Pulmonary artery endothelial cell (primary cell): ENCODE measurements at regions not wholly inside any gene's neighbourhood (a gene's known extent, or its start where the extent isn't known, plus 50 kb on each side); places are given as distances from the start of the nearest gene placed in this dataset.
"Not testable (repeated sequence)": the region's sequence is repeated elsewhere in the genome, so short reads cannot be mapped to it uniquely, and the experiment has no call there.

Experiments used
- DNase-seq: peaks from one replicate; pipeline ENCODE4 v3.0.0-alpha.2; 2011; ENCODE audit warnings: low read depth, low spot score

DNA sequence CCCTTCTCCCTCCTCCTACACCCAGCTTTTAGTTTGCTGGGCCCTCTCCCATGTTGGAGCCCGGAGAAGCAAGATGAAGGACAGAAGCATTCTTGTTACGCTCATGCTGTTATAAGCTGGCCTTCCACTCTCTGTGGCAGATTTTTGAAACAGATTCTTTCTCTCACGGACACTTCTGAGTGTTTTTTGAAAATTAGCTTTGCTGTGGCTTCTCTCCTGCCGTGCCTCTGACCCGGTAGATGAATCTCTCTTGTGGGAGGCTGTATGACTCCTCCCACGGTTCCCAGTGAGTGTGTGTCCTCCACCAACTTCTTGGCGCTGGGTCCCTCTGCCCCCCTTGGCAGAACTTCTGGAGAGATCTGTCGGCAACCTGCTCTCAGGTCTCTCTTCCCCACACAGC lies 269.3 kb upstream of the MYT1L start:
- no peak for DNase-seq

DNA sequence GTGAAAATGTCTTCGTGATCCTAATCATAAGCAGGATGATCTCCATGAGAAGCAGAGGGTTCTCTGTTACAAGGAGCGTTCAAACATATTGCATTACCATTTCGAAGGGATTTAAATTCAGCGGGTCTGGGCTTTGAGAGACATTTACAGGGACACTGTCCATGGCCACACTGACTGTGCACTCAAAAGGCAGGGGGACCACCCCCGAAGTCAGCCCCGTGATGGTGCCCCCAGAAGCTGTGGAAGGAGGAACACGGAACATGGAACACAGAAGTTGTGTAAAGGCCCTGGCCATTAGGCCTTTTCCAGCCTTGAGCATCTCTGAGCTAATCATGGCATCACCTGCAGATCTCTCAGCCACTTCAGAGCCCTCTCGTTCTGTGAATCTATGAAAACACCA lies 268.4 kb upstream of the MYT1L start:
- DNase-seq, result no peak

DNA sequence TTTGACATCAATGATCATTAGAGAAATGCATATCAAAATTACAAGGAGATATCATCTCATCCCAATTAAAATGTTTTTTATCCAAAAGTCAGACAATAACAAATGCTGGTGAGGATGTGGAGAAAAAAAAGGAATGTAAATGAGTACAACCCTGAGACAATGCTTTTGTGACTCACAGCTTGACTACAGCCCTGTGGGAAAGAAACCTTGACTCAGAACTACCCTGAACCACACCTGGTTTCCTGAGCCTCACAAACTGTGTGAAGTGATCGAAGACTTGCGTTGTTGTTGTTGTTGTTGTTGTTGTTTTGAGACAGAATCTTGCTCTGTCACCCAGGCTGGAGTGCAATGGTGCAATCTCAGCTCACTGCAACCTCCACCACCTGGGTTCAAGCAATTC lies 266.6 kb upstream of the MYT1L start:
- DNase-seq, result no peak

DNA sequence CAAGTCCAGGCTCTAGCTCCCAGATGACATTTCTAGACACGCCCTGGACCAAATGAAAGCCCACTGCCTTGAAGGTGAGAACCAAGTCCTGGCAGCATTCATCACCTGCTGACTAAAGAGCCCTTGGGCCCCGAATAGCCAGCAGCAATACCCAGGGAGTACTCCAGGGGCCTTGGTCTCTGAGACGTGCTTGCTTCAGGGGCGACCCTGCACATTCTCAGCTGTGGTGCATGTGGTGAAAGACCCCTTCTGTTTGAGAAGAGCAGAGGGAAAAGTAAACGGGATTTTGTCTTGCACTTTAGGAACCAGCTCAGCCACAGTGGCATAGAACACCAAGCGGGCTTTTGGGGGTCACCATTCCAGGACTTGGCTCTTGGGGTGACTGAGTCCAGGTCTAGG lies 260.5 kb upstream of the MYT1L start:
- no peak for DNase-seq

DNA sequence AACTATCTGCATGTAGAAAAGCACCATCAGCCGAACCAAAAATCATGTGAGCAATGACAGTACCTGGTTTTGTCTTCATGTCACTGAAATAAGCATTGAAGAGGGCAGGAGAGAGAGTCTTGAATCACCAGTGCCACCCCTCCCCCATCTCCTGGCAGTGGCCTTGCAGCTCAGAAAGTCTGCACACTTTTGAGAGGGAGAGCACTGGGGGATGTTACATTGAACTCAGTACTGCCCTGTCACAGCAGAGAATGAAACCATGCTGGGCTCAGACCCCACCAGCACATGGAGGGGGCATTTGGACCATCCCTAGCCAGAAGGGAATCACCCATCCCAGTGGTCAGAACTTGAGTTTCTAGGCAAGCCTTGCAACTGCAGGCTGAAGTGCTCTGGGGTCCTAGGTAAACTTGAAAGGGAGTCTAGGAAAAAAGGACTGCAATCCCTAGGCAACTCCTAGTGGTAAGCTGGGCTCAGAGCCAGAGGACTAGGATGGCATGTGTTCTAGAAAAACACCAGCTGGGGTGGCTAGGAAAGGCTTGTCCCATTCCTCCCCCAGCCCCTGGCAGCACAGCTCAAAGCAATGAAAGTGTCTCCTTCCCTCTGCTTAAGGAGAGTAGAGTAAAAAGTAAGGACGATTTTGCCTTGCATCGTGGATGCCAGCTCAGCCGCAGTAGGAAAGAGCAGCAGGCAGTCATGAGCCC lies 259.9 kb upstream of the MYT1L start:
- DNase-seq, result no peak

DNA sequence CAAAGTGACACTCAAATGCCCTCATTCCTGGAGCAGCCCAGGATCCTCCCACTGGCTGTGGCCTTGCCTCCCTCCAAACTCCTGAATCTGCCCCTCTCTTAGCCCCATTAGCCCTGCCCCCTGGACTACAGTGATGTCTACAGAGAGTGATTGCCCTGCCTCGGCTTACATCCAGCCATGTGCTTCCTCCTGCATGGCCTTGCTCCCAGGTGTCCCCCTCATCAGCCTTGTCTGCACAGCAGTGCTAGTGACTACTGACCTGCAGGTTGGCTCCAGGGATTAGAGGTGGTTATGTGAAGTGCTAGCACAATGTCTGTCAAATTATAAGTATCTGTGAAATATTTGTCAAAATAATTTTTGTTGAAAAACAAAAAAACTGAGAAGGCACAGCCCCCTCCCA lies 259.1 kb upstream of the MYT1L start:
- no peak for DNase-seq

DNA sequence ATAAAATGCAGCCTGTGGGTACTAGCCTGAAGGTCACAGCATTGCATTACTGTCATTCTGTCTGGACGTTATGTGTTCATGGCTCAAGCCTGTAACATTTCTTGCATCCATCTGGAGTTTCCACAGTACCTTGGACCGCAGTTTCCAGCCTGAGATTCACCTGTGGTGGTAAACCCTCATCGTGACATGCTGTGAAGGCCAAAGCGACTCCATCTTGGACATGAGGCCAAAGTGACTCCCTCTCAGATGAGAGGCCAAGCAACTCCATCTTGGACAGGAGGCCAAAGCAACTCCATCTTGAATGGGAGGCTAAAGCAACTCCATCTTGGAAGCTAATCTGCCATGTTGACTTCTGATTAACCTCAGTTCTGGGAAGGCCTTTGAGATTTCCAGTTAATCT lies 257.7 kb upstream of the MYT1L start:
- DNase-seq, result no peak

DNA sequence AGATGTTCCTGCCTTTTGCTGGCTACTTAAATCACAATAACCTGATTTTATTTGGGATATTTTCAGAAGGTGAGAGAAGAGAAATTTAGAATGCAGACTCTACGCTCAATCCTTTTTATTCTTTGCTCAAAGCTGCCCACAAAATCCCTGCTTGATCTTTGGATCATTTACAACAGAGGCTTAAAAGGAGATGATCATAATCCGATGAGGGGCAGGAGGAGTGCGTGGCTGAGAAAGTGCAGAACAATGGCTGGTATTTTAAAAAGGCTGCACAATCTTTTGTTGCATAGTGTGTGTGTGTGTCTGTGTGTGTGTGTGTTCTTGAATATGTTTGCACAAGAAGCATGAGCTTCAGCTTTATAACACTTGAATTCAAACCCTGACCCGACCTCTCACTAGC lies 256.3 kb upstream of the MYT1L start:
- DNase-seq, result no peak

DNA sequence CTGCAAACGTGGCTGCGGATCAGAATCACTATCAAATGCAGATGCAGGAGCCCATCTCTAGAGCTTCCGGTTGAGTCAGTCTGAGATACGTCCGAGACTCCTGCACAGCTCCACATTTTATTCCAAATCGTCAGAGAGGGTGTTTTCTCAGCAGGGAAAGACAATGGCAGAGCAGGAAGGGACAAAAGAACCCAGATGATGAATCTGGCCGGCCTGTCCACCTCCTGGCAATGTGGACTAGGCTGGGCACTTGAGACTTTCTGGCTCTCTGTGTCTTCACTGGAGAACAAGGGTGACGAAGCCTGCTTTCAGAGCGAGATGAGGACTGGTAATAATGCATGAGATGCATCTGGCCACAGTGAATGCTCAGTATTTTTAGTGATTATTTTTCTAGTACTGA lies 255.9 kb upstream of the MYT1L start:
- no peak for DNase-seq

DNA sequence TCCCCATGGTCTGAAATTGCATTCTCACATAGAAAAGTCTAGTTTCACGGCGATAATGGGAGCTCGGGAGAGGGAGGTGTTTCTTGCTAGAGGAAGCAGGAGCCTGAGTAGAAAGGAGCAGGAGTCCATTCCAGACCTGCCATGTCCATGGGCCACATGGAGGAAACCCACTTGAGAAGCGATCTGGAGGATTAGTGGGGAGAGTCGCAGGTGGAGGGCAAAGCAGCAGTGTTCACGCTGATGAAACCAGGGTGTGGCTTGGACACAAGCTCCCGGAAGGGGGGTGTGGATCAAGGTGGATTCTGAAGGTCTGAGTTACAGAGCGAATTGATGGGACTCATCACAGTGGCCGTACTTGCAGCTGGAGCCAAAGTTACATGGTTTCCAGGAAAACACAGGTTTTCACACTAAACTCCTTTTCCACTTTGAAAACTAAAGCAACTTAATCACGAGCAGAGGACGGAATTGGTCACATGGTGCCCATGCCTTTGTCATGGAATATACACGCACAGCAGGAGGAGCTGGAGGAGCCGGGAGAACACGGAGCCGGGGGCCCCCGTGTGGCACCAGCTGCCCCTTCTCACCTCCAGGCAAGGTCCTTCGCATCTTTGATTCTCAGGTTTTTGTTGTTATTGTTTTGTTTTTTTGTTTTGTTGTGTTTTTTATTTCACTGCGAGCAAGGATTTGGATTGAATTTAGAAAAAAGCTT lies 255.1 kb upstream of the MYT1L start:
- DNase-seq, result no peak

DNA sequence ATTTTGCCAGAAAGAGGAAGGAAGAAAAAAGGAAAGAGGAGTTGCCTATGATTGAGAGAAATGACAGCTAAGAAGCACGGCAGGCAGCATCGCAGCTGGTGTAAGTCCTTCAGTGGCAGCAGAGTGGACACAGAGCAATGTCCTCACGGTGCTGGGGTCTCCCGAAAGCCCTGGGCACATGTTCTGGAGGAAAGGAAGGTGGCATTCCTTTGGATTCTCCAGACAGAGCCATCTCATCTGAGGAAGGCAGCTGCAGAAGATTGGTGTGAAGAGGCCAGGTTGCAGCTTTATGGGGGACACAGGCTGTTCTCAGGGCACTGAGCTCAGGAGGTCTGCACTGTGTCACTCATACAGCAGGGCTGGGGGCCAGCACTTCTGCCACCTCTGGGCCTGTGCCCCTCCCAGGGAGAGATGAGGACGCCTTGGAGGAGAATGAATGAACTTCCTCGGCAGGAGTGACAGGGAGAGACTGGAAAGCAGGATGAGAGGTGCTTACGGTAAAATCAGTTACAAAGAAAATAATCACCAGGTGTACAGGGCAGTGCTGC lies 252.0 kb upstream of the MYT1L start:
- no peak for DNase-seq

DNA sequence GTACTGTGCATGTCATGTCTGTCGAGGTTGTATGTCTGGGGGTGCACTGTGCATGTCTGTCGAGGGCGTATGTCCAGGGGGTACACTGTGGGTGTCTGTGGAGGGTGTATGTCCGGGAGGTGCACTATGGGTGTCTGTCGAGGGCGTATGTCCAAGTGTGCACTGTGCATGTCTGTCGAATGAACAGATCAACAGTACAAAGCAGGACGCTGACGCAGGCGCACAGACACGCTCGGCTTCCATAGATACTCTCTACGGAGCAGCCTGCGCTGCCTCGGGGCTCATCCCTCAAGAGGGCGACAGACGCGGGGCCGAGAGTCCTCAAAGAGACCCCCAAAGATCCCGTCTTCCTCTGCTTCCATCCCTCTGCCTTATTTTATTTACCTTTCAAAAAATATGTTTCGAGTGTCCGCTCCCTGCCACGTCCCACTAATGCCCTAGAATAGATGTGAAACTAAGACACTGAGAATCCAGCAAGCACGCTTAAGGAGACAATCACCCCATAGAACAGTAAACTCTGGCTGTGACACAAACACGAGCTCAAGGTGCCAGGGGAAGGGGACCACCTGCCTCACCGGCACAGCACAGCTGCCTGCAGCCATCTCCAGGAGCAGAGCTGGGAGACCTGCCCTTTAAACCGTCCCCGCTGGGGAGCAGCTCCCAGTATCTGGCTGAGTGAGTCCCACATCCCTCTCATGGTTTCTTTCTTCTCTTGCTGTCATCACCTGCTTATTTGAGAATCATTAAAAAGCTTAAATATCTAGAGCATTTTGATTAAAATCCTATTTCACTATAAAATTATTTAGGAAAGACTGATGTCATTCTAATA lies 250.5 kb upstream of the MYT1L start:
- no peak for DNase-seq

DNA sequence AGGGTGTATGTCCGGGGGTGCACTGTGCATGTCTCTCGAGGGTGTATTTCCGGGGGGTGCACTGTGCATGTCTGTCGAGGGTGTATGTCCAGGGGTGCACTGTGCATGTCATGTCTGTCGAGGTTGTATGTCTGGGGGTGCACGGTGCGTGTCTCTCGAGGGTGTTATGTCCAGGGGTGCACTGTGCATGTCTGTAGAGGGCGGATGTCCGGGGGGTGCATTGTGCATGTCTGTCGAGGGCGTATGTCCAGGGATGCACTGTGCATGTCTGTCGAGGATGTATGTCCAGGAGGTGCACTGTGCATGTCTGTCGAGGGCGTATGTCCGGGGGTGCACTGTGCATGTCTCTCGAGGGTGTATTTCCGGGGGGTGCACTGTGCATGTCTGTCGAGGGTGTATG lies 249.8 kb upstream of the MYT1L start:
- DNase-seq, result not testable (repeated sequence)

DNA sequence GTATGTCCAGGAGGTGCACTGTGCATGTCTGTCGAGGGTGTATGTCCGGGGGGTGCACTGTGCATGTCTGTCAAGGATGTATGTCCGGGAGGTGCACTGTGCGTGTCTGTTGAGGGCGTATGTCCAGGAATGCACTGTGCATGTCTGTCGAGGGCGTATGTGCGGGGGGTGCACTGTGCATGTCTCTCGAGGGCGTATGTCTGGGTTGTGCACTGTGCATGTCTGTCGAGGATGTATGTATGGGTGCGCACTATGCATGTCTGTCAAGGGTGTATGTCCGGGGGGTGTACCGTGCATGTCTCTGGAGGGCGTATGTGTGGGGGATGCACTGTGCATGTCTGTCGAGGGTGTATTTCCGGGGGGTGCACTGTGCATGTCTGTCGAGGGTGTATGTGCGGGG lies 249.3 kb upstream of the MYT1L start:
- DNase-seq, result no peak

DNA sequence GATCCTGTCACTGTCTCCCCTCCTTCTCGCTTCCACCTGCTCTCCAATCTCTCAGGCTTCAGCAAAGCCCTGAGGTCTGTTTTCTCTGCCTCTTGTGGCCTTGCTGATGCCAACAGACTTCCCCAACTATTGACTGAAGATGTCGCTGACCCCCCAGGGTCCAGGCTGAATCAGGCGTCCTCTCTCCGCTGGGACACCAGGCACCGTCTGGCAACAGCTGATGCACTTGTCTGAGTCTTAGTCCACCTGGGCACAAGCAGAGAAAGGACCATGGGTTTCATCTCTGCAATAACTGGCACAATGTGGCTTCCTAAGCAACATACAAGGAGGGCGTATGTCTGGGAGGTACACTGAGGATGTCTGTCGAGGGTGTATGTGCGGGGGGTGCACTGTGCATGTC lies 248.7 kb upstream of the MYT1L start:
- DNase-seq, result no peak

DNA sequence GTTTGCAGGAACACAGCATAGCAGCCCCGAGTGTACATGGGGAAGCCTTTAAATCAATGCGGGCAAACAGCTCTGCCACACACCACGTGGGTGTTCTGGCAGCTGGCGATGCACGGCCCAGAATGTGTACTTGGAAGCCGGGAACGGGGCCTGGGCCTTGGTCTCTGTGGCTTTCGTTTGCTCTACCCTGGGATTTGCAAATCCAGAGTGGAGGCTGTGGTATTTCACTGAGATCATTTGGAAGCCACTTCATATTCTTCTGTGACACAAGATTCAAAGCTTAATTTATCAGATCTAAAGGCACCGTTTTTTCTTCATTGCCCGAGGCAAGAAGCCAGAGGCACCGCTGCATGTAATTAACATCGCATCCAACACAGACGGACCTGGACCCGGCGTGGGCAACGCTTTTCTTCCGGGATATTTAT lies 246.3 kb upstream of the MYT1L start:
- DNase-seq, result no peak

DNA sequence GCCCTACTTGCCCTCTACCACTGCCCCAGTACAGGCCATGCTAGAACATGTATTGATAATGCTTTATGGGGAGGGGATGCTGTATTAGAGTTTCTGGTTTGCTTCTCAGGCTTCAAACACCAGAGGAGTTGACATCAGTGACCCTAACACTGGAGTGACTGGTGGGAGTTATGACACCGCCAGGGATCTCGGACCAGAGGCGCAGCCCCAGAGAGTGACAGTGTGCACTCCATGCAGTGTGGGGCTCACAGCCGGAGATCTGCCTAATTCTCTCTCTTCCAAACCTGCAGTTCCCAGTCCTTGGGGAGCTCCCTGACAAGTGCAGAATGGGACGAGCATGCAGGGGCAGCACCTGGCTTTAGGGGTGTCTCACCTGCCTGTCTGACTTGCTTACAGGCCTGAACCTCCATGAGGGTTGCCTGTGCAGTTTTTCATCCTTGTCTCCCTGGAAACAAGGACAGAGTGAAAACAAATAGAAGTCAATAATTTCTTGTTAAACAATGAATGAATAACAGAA lies 244.9 kb upstream of the MYT1L start:
- DNase-seq, result no peak

DNA sequence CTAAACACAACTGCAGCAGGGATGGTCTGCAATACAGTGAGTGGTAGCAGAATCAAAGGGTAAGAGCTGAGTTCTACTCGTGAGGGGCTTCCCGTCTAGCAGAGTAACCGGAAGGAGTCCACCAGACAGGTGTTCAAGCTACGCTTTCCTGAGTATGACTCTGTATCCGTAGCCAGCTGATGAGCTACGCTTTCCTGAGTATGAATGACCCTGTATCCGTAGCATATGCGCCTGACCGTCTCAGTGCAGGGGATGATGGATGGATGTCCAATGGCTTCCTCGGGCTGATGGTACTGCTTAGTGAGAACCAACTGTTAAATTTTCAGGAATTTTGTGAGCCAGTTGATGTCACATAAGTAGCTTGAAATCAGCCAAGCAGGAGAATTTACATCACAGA lies 244.1 kb upstream of the MYT1L start:
- DNase-seq, result no peak

DNA sequence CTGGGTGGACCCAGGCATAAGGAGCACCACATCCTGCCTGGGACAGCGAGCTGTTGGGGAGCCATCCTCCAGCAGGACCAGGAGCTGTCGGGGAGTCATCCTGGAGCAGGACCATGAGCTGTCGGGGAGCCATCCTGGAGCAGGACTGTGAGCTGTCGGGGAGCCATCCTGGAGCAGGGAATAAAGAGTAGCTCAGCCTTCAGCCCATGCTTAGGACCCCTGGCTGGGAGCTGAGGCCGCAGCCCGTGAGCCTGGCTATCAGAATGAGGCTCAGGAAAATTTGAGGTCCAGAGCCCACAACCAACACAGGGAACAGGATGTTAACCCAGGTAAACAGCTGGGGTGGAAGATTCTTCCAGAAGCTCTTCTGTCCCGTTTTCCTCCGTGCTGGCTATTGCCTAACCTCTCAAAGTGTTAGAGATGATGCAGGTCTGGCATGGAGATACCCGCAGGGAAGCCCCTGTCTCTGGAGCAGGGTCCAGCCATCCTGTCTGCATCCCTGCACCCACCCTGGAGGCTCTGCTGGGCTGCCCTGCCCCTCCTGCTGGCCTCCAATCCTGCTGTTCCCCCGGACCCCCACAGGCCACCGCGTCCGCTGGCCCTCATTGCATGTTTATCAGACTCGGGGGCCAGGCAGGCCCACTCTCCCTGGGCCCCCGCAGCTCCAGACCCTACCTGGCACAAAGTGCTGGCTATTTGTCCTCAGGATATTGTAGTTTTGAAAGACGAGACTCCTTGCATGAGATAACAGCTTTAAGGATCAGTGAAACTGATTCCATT lies 243.5 kb upstream of the MYT1L start:
- DNase-seq, result no peak

DNA sequence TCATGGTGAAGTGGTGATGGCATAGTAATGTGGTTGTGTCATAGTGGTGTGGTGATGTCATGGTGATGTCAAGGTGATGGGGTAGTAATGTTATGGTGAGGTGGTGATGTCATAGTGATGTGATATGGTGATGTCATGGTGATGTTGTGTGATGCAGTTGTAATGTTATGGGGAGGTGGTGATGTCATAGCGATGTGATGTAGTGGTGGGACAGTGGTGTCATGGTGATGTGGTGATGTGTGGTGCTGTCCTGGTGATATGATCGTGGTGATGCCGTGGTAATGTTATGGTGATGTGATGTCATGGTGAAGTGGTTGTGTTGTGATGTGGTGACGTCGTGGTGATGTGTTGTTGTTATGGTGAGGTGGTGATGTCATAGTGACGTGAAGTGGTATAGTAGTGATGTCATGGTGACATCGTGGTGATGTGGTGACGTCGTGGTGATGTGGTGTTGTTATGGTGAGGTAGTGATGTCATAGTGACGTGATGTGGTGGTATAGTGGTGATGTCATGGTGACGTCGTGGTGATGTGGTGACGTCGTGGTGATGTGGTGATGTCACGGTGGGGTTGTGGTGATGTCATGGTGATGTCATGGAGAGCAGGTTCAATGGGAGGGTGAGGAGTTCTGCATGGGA lies 242.7 kb upstream of the MYT1L start:
- no peak for DNase-seq

DNA sequence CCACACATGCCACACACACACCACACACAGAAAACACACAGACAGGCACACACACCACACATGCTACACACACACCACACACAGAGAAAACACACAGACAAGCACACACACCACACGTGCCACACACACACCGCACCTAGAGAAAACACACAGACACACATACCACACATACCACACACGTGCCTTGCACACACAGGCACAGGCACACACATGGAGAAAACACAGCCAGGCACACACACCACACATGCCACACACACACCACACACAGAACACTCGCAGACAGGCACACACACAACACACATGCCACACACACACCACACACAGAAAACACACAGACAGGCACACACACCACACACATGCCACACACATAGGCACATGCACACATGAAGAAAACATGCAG lies 242.1 kb upstream of the MYT1L start:
- no peak for DNase-seq
